Stomach (tissue), 4 donors: ENCODE measurements at regions not wholly inside any gene's neighbourhood (a gene's known extent, or its start where the extent isn't known, plus 50 kb on each side); places are given as distances from the start of the nearest gene placed in this dataset.

Experiments used
- CTCF ChIP-seq, 7 experiments: fragments of 450-650 bp in 4 of 7; fragments of 200-600 bp in 3 of 7; sonication (generic) in 3 of 7; IDR thresholded peaks; one replicate each; pipeline ENCODE4 v1.5.1; 2016 to 2019; ENCODE audit warnings: antibody characterized with exemption in 7 of 7, control low read depth in 2 of 7, mild to moderate bottlenecking in 1 of 7
- POLR2A ChIP-seq, 4 donors: fragments of 450-650 bp; IDR thresholded peaks; one replicate each; pipeline ENCODE4 v1.6.1; 2016; ENCODE audit warnings: antibody characterized with exemption in 4 of 4, control low read depth in 2 of 4, mild to moderate bottlenecking in 1 of 4, moderate library complexity in 1 of 4
- POLR2AphosphoS5 ChIP-seq, 3 donors: sonication (generic); formaldehyde crosslinking; IDR thresholded peaks; one replicate each; pipeline ENCODE4 v1.6.1; 2016; ENCODE audit warnings: antibody characterized with exemption in 3 of 3

- TF ChIP-seq CTCF (IDR thresholded peaks at IDR 0.05) (no peak), POLR2AphosphoS5 (IDR thresholded peaks at IDR 0.05) (no peak), POLR2A (IDR thresholded peaks at IDR 0.05) (no peak)
These were observed 127.4 kb downstream of the SLITRK5 start for GRCh38 chr13:87798536-87798935.
